ENCODE measurements at regions not wholly inside any gene's neighbourhood (a gene's known extent, or its start where the extent isn't known, plus 50 kb on each side); places are given as distances from the start of the nearest gene placed in this dataset.

- TF ChIP-seq GATAD2A (CRISPR knock-in tag; IDR thresholded peaks at IDR 0.05) (no peak), ZNF276 (CRISPR knock-in tag; IDR thresholded peaks at IDR 0.05; ENCODE audit: low read depth) (no peak), CTCF (CRISPR knock-in tag; IDR thresholded peaks at IDR 0.05) (no peak), RAD21 (CRISPR knock-in tag; IDR thresholded peaks at IDR 0.05) (no peak), EEA1 (CRISPR knock-in tag; IDR thresholded peaks at IDR 0.05; ENCODE audit: borderline replicate concordance) (no peak), FOXK2 (IDR thresholded peaks at IDR 0.05) (no peak), ZNF451 (CRISPR knock-in tag; IDR thresholded peaks at IDR 0.05) (no peak), NR2F6 (IDR thresholded peaks at IDR 0.05) (no peak), NR2F6 (CRISPR knock-in tag; IDR thresholded peaks at IDR 0.05) (no peak)
Measured at GRCh38 chr11:116177521-116178210, 595.1 kb downstream of the BUD13 start.

Measured in HepG2 (cell line).